ENCODE measurements at regions not wholly inside any gene's neighbourhood (a gene's known extent, or its start where the extent isn't known, plus 50 kb on each side); places are given as distances from the start of the nearest gene placed in this dataset.

DNA sequence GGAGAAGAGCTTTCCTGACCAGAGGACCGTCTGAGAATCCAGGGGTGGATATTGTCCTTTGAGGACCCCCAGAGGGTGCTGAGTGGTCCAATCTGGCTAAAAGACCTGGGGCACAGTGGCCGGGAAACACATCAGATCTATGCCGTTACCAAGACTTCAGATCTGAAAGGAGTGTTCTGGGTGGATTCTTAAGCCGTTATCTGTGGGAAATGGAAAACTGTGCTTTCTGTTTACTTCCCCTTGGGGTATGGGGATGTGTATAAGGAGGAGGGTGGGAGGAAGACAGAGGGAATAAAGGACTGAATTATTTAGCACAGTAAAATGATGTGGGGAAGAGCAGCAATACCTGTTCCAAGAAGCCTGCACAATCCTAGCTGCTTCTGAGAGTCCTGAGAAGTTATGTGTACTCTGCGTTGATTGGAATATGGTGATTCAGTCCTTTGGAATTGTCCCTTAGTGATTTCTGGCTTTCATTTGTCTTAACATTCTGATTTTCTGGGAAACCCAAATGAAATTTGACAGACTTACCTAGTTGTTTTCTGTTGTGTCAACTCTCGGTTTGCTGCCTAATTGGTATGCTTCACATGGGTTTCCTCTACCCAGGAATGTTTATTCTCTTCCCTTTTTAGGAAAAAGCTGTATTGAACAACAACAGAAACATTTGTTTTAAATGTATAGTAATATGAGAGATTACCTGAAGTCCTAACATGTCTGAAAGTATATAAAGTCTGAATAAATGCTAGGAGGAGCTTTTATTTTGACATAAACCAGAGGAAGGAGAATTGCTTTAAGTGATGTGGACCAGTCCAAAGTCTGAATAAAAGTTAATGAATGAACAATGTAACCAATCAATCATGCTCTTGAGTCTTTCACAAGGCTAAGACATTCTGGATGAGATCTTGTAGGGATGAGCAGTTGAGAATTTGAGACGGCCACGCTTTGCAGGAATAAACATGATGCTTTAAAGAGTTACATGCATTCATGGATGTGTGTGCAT is 427.1 kb upstream of the C2CD4B start:
- Mint-ChIP-seq H3K9me3 (peaks cover 2% of the 10 kb centered on the region), H3K4me1 (peaks cover 23% of the 10 kb centered on the region), H3K4me3 (no peak overlapping the region), H3K27ac (no peak overlapping the region), H3K27me3 (ENCODE audit: insufficient read depth) (no peaks in the 10 kb centered on the region), H3K36me3 (ENCODE audit: low read depth) (peaks cover 25% of the 10 kb centered on the region)
- DNase-seq: no peak
- no peak for TF ChIP-seq CTCF (conservative IDR thresholded peaks at IDR 0.05)
- H3K9ac ChIP-seq (ENCODE audit: extremely low read depth, low read length, poor library complexity, severe bottlenecking): no peak overlapping the region
- no peaks in the 10 kb centered on the region for H3K4me1 ChIP-seq (ENCODE audit: control insufficient read depth, insufficient read depth, low read length)
- H3K27me3 ChIP-seq (ENCODE audit: control insufficient read depth, insufficient read depth, low read length, poor library complexity, severe bottlenecking): no peaks in the 10 kb centered on the region
- no peak overlapping the region for H3K4me3 ChIP-seq (ENCODE audit: low read length)
- peaks cover 13% of the 10 kb centered on the region for H3K36me3 ChIP-seq (ENCODE audit: control insufficient read depth, insufficient read depth, low read length)
- 90 to 92% methylated on average over 8 of the region's 8 CpGs for WGBS, 2 experiments (ENCODE audit: insufficient coverage in 1 of 2, insufficient read length in 1 of 2)
- H3K27ac ChIP-seq (ENCODE audit: low read depth, low read length): no peak overlapping the region
- H3K9me3 ChIP-seq (ENCODE audit: control insufficient read depth, low read length): no peaks in the 10 kb centered on the region

GRCh38 chr15:62592920-62593319 is 427.8 kb upstream of the C2CD4B start:
- no peak overlapping the region for H3K27ac ChIP-seq (ENCODE audit: low read depth, low read length)
- Mint-ChIP-seq H3K4me1 (peaks cover 23% of the 10 kb centered on the region), H3K9me3 (peaks cover 2% of the 10 kb centered on the region), H3K4me3 (no peak overlapping the region), H3K27me3 (ENCODE audit: insufficient read depth) (no peaks in the 10 kb centered on the region), H3K36me3 (ENCODE audit: low read depth) (peaks cover 25% of the 10 kb centered on the region), H3K27ac (no peak overlapping the region)
- no peaks in the 10 kb centered on the region for H3K4me1 ChIP-seq (ENCODE audit: control insufficient read depth, insufficient read depth, low read length)
- no peak overlapping the region for H3K4me3 ChIP-seq (ENCODE audit: low read length)
- H3K27me3 ChIP-seq (ENCODE audit: control insufficient read depth, insufficient read depth, low read length, poor library complexity, severe bottlenecking): no peaks in the 10 kb centered on the region
- TF ChIP-seq CTCF (conservative IDR thresholded peaks at IDR 0.05): no peak
- WGBS, 2 experiments (ENCODE audit: insufficient coverage in 1 of 2, insufficient read length in 1 of 2): 80 to 81% methylated on average over 1 of the region's 1 CpG
- no peaks in the 10 kb centered on the region for H3K9me3 ChIP-seq (ENCODE audit: control insufficient read depth, low read length)
- peaks cover 13% of the 10 kb centered on the region for H3K36me3 ChIP-seq (ENCODE audit: control insufficient read depth, insufficient read depth, low read length)
- H3K9ac ChIP-seq (ENCODE audit: extremely low read depth, low read length, poor library complexity, severe bottlenecking): no peak overlapping the region
- no peak for DNase-seq

DNA sequence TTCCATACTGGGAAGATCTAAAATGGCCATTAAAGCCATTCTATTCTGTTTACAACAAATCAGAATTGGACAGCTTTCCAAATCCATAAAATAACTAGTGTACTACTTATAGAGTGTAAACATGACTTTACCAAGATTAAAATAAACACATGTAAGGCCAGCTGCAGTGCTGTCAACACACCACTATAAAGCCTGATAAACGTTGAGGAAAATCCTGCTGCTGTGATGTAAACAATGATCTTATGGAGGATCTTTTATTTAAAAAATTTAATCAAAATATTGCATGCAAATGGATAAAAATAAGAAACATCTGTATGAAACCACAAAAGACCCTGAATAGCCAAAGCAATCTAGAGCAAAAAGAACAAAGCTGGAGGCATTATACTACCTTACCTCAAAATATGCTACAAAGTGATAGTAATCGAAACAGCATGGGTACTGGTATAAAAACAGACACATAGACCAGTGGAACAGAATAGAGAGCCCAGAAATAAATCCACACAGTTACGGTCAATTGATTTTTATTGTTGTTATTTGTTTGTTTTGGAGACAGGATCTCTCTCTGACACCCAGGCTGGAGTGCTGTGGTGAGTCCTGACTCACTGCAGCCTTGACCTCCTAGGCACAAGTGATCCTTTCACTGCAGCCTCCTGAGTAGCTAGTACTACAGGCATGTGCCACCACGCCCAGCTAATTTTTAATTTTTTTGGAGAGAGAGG is 428.8 kb upstream of the C2CD4B start:
- Histone ChIP-seq H3K27ac (ENCODE audit: low read depth, low read length) (no peak overlapping the region), H3K4me3 (ENCODE audit: low read length) (no peak overlapping the region), H3K9ac (ENCODE audit: extremely low read depth, low read length, poor library complexity, severe bottlenecking) (no peak overlapping the region), H3K36me3 (ENCODE audit: control insufficient read depth, insufficient read depth, low read length) (peaks cover 13% of the 10 kb centered on the region), H3K9me3 (ENCODE audit: control insufficient read depth, low read length) (no peaks in the 10 kb centered on the region), H3K27me3 (ENCODE audit: control insufficient read depth, insufficient read depth, low read length, poor library complexity, severe bottlenecking) (no peaks in the 10 kb centered on the region), H3K4me1 (ENCODE audit: control insufficient read depth, insufficient read depth, low read length) (no peaks in the 10 kb centered on the region)
- no peak overlapping the region for H3K4me3 Mint-ChIP-seq
- WGBS, 2 experiments (ENCODE audit: insufficient coverage in 1 of 2, insufficient read length in 1 of 2): 93% methylated on average over 4 of the region's 4 CpGs; no CpG with 5 or more reads in 1 of the 2 experiments
- H3K27me3 Mint-ChIP-seq (ENCODE audit: insufficient read depth): no peaks in the 10 kb centered on the region
- H3K27ac Mint-ChIP-seq: no peak overlapping the region
- peaks cover 2% of the 10 kb centered on the region for H3K9me3 Mint-ChIP-seq
- TF ChIP-seq CTCF (conservative IDR thresholded peaks at IDR 0.05): no peak
- peaks cover 24% of the 10 kb centered on the region for H3K4me1 Mint-ChIP-seq
- peaks cover 25% of the 10 kb centered on the region for H3K36me3 Mint-ChIP-seq (ENCODE audit: low read depth)
- no peak for DNase-seq

Data from endodermal cell (in vitro differentiated cells).